H9 (cell line): ENCODE measurements at regions not wholly inside any gene's neighbourhood (a gene's known extent, or its start where the extent isn't known, plus 50 kb on each side); places are given as distances from the start of the nearest gene placed in this dataset.

Experiments used
- DNase-seq: peaks from one replicate; pipeline ENCODE4 v3.0.0-alpha.2; 2017
- H2AFZ ChIP-seq: one replicate; pipeline ENCODE4 v1.6.1; 2013; ENCODE audit warnings: mild to moderate bottlenecking, low read length, control low read depth, moderate library complexity
- H2AK5ac ChIP-seq: 2 replicates; pipeline ENCODE4 v1.6.1; 2013; ENCODE audit warnings: low read length, control low read depth, mixed read lengths; ENCODE audit not compliant: insufficient read length
- H2BK120ac ChIP-seq: one replicate; pipeline ENCODE4 v1.6.1; 2013; ENCODE audit warnings: low read depth, mild to moderate bottlenecking, low read length, control low read depth, inconsistent platforms; ENCODE audit not compliant: poor library complexity, severe bottlenecking
- H2BK12ac ChIP-seq: 2 replicates; pipeline ENCODE4 v1.6.1; 2013; ENCODE audit warnings: low read length, control low read depth, mixed read lengths, low read depth; ENCODE audit not compliant: insufficient read length
- H2BK15ac ChIP-seq: 2 replicates; pipeline ENCODE4 v1.6.1; 2013; ENCODE audit warnings: low read depth, low read length, control low read depth
- H2BK20ac ChIP-seq: one replicate; pipeline ENCODE4 v1.6.1; 2013; ENCODE audit warnings: low read depth, mild to moderate bottlenecking, low read length, control low read depth, inconsistent platforms; ENCODE audit not compliant: poor library complexity, severe bottlenecking
- H2BK5ac ChIP-seq: 2 replicates; pipeline ENCODE4 v1.6.1; 2013; ENCODE audit warnings: low read length, control low read depth, mixed read lengths; ENCODE audit not compliant: insufficient read length
- H3K14ac ChIP-seq: 2 replicates; pipeline ENCODE4 v1.6.1; 2013; ENCODE audit warnings: low read length, control low read depth; ENCODE audit not compliant: insufficient read depth
- H3K18ac ChIP-seq: 2 replicates; pipeline ENCODE4 v1.6.1; 2013; ENCODE audit warnings: low read depth, mild to moderate bottlenecking, mixed read lengths, low read length, control low read depth; ENCODE audit not compliant: insufficient read length
- H3K23ac ChIP-seq: 2 replicates; pipeline ENCODE4 v1.6.1; 2013; ENCODE audit warnings: low read length, control low read depth, mixed read lengths, low read depth; ENCODE audit not compliant: insufficient read length
- H3K23me2 ChIP-seq: 2 replicates; pipeline ENCODE4 v1.6.1; 2013; ENCODE audit warnings: low read depth, mild to moderate bottlenecking, mixed read lengths, low read length, control low read depth; ENCODE audit not compliant: insufficient read length, poor library complexity, severe bottlenecking
- H3K27ac ChIP-seq: 2 replicates; pipeline ENCODE4 v1.5.1; 2013; ENCODE audit warnings: low read length, control low read depth, mixed read lengths, low read depth; ENCODE audit not compliant: insufficient read length
- H3K27me3 ChIP-seq: 2 replicates; pipeline ENCODE4 v1.6.1; 2013; ENCODE audit warnings: low read length, control low read depth, inconsistent platforms; ENCODE audit not compliant: insufficient read depth
- H3K4ac ChIP-seq: 2 replicates; pipeline ENCODE4 v1.6.1; 2013; ENCODE audit warnings: low read depth, mild to moderate bottlenecking, control low read depth, inconsistent platforms, low read length, moderate library complexity
- H3K4me1 ChIP-seq: 2 replicates; pipeline ENCODE4 v1.6.1; 2013; ENCODE audit warnings: low read length, control low read depth, inconsistent platforms; ENCODE audit not compliant: insufficient read depth
- H3K4me2 ChIP-seq: 2 replicates; pipeline ENCODE4 v1.6.1; 2013; ENCODE audit warnings: low read length, control low read depth, mixed read lengths; ENCODE audit not compliant: insufficient read length, insufficient read depth
- H3K56ac ChIP-seq: 2 replicates; pipeline ENCODE4 v1.6.1; 2013; ENCODE audit warnings: low read depth, mild to moderate bottlenecking, mixed read lengths, low read length, control low read depth; ENCODE audit not compliant: insufficient read length
- H3K79me1 ChIP-seq: 2 replicates; pipeline ENCODE4 v1.6.1; 2013; ENCODE audit warnings: low read depth, mild to moderate bottlenecking, moderate library complexity, low read length, control low read depth, inconsistent platforms; ENCODE audit not compliant: insufficient read depth, poor library complexity, severe bottlenecking
- H3K79me2 ChIP-seq: 2 replicates; pipeline ENCODE4 v1.6.1; 2013; ENCODE audit warnings: low read length, control low read depth, inconsistent platforms; ENCODE audit not compliant: insufficient read depth
- H3K9ac ChIP-seq: 2 replicates; pipeline ENCODE4 v1.6.1; 2013; ENCODE audit warnings: low read length, control low read depth, mixed read lengths; ENCODE audit not compliant: insufficient read length; ENCODE audit errors: extremely low read depth
- H3K9me3 ChIP-seq: one replicate; pipeline ENCODE4 v1.6.1; 2013; ENCODE audit warnings: low read depth, low read length, inconsistent platforms; ENCODE audit not compliant: control insufficient read depth
- H3T11ph ChIP-seq: one replicate; pipeline ENCODE4 v1.6.1; 2013; ENCODE audit warnings: mild to moderate bottlenecking, low read length, control low read depth, inconsistent platforms
- H4K20me1 ChIP-seq: one replicate; pipeline ENCODE4 v1.6.1; 2013; ENCODE audit not compliant: control insufficient read depth, insufficient read length, insufficient read depth
- H4K5ac ChIP-seq: 2 replicates; pipeline ENCODE4 v1.6.1; 2013; ENCODE audit warnings: low read depth, mild to moderate bottlenecking, mixed read lengths, low read length, control low read depth; ENCODE audit not compliant: insufficient read length
- H4K8ac ChIP-seq: replicated peaks from 2 replicates; pipeline ENCODE4 v1.6.1; 2013; ENCODE audit warnings: low read length, control low read depth, mixed read lengths, low read depth; ENCODE audit not compliant: insufficient read length
- H4K91ac ChIP-seq: 2 replicates; pipeline ENCODE4 v1.6.1; 2013; ENCODE audit warnings: low read depth, mild to moderate bottlenecking, moderate library complexity, mixed read lengths, low read length, control low read depth; ENCODE audit not compliant: insufficient read length
- H3K27ac Mint-ChIP-seq, 3 experiments: 2 replicates in 2 of 3; 3 replicates in 1 of 3; pipeline ENCODE4 v1.8.0; 2020 to 2021; ENCODE audit warnings: mixed read lengths in 3 of 3, mild to moderate bottlenecking in 1 of 3, moderate library complexity in 1 of 3
- H3K27me3 Mint-ChIP-seq: 2 replicates; pipeline ENCODE4 v1.8.0; 2021; ENCODE audit warnings: low read depth, mild to moderate bottlenecking, moderate library complexity, mixed read lengths
- H3K36me3 Mint-ChIP-seq, 3 experiments: 2 replicates in 2 of 3; 3 replicates in 1 of 3; pipeline ENCODE4 v1.8.0; 2020 to 2021; ENCODE audit warnings: low read depth in 3 of 3, mixed read lengths in 3 of 3; ENCODE audit not compliant: insufficient read depth in 1 of 3
- H3K4me1 Mint-ChIP-seq, 2 experiments: 2 replicates each; pipeline ENCODE4 v1.8.0; 2020; ENCODE audit warnings: mixed read lengths in 2 of 2
- H3K4me3 Mint-ChIP-seq, 2 experiments: 2 replicates in 1 of 2; 3 replicates in 1 of 2; pipeline ENCODE4 v1.8.0; 2020 to 2021; ENCODE audit warnings: mild to moderate bottlenecking in 2 of 2, mixed read lengths in 2 of 2, moderate library complexity in 1 of 2
- H3K9me3 Mint-ChIP-seq, 2 experiments: 2 replicates in 1 of 2; 3 replicates in 1 of 2; pipeline ENCODE4 v1.8.0; 2020; ENCODE audit warnings: mild to moderate bottlenecking in 2 of 2, mixed read lengths in 2 of 2, moderate library complexity in 1 of 2
- CTCF ChIP-seq: fragments of 200-600 bp; sonication (generic); conservative IDR thresholded peaks from 3 replicates; pipeline ENCODE4 v1.8.0; 2021; ENCODE audit warnings: antibody characterized with exemption, mild to moderate bottlenecking
- WGBS: extraction: QIAGEN DNeasy Blood & Tissue Kit; methylation state at CpG from one replicate; pipeline ENCODE4 v1.1.7; 2013; ENCODE audit warnings: missing lambda C conversion rate, low lambda C conversion rate, mixed read lengths; ENCODE audit not compliant: insufficient read length; ENCODE audit errors: extremely low coverage; 5-methylcytosine and 5-hydroxymethylcytosine counted together

- Histone ChIP-seq H3K14ac (no peak overlapping the region), H2BK5ac (no peak overlapping the region), H3K4me1 (no peaks in the 10 kb centered on the region), H3K18ac (no peak overlapping the region), H4K5ac (no peak overlapping the region), H2BK15ac (no peak overlapping the region), H3K9me3 (no peaks in the 10 kb centered on the region), H2BK12ac (no peak overlapping the region), H3K56ac (no peak overlapping the region), H4K8ac (no peak overlapping the region), H3K9ac (no peak overlapping the region), H2BK120ac (no peak overlapping the region), H3K27me3 (no peaks in the 10 kb centered on the region), H4K91ac (no peak overlapping the region), H3K79me1 (no peaks in the 10 kb centered on the region), H3K79me2 (no peaks in the 10 kb centered on the region), H3K23me2 (no peaks in the 10 kb centered on the region), H3K4ac (no peak overlapping the region), H3T11ph (no peak overlapping the region), H3K4me2 (no peak overlapping the region), H2AFZ (no peak overlapping the region), H2BK20ac (no peak overlapping the region), H2AK5ac (no peak overlapping the region), H4K20me1 (no peaks in the 10 kb centered on the region), H3K27ac (no peak overlapping the region), H3K23ac (no peak overlapping the region)
- Mint-ChIP-seq H3K36me3 (no peaks in the 10 kb centered on the region; a peak in 1 of 7 replicates), H3K4me3 (no peak overlapping the region), H3K9me3 (no peaks in the 10 kb centered on the region), H3K27me3 (no peaks in the 10 kb centered on the region), H3K4me1 (no peaks in the 10 kb centered on the region), H3K27ac (no peak overlapping the region; a peak in 2 of 7 replicates)
- WGBS = no CpG with 5 or more reads among the region's 1 CpG
- TF ChIP-seq CTCF = no peak
- no peak for DNase-seq
Measured at GRCh38 chr7:17516771-17517170, 218.3 kb downstream of the AHR start.
